GM04504 (cell line): ENCODE measurements at regions not wholly inside any gene's neighbourhood (a gene's known extent, or its start where the extent isn't known, plus 50 kb on each side); places are given as distances from the start of the nearest gene placed in this dataset.

Experiments
- DNase-seq: peaks from one replicate; pipeline ENCODE4 v3.0.0-alpha.2; 2012; ENCODE audit warnings: low read depth

GRCh38 chr9:81489046-81489445 lies 200.3 kb downstream of the TLE1 start:
- DNase-seq = no peak

GRCh38 chr9:81480828-81481604 lies 208.3 kb downstream of the TLE1 start:
- no peak for DNase-seq

GRCh38 chr9:81479573-81479972 lies 209.8 kb downstream of the TLE1 start:
- DNase-seq = no peak

GRCh38 chr9:81477669-81478068 lies 211.7 kb downstream of the TLE1 start:
- DNase-seq = peak; percentile 66

GRCh38 chr9:81476813-81477490 lies 212.4 kb downstream of the TLE1 start:
- DNase-seq = no peak

GRCh38 chr9:81474792-81475191 lies 214.6 kb downstream of the TLE1 start:
- DNase-seq = no peak

- no peak for DNase-seq
Observed at GRCh38 chr9:81474125-81474524, 215.2 kb downstream of the TLE1 start.

GRCh38 chr9:81473708-81474107 lies 215.6 kb downstream of the TLE1 start:
- DNase-seq = no peak

- no peak for DNase-seq
Observed at GRCh38 chr9:81473206-81473605, 216.1 kb downstream of the TLE1 start.

GRCh38 chr9:81472701-81473100 lies 216.6 kb downstream of the TLE1 start:
- no peak for DNase-seq

- no peak for DNase-seq
Observed at GRCh38 chr9:81470864-81471263, 218.5 kb downstream of the TLE1 start.

- DNase-seq = no peak
Observed at GRCh38 chr9:81468084-81468595, 221.2 kb downstream of the TLE1 start.

GRCh38 chr9:81466981-81467380 lies 222.4 kb downstream of the TLE1 start:
- DNase-seq = no peak

GRCh38 chr9:81465468-81466011 lies 223.8 kb downstream of the TLE1 start:
- DNase-seq = no peak

GRCh38 chr9:81462801-81463200 lies 226.5 kb downstream of the TLE1 start:
- DNase-seq = no peak

GRCh38 chr9:81461196-81461595 lies 228.2 kb downstream of the TLE1 start:
- no peak for DNase-seq

GRCh38 chr9:81460693-81461092 lies 228.7 kb downstream of the TLE1 start:
- no peak for DNase-seq

- DNase-seq = no peak
Observed at GRCh38 chr9:81459591-81459990, 229.8 kb downstream of the TLE1 start.

GRCh38 chr9:81456431-81457006 lies 232.8 kb downstream of the TLE1 start:
- no peak for DNase-seq

- DNase-seq = no peak
Observed at GRCh38 chr9:81455462-81456219, 233.7 kb downstream of the TLE1 start.

GRCh38 chr9:81445331-81445921 lies 243.9 kb downstream of the TLE1 start:
- no peak for DNase-seq

- peak; percentile 97 for DNase-seq
Observed at GRCh38 chr9:81431641-81432040, 257.7 kb downstream of the TLE1 start.
